Tongue (tissue), 1 donor: ENCODE measurements at regions not wholly inside any gene's neighbourhood (a gene's known extent, or its start where the extent isn't known, plus 50 kb on each side); places are given as distances from the start of the nearest gene placed in this dataset.

Experiments used
- DNase-seq: peaks from one replicate; pipeline ENCODE4 v3.0.0-alpha.2; 2015

- DNase-seq: no peak
Observed at GRCh38 chr12:107525063-107525718, 160.4 kb upstream of the PWP1 start.

GRCh38 chr12:107525719-107526554, 159.7 kb upstream of the PWP1 start:
- no peak for DNase-seq

- no peak for DNase-seq
Observed at GRCh38 chr12:107526555-107527180, 158.9 kb upstream of the PWP1 start.

- DNase-seq: no peak
Observed at GRCh38 chr12:107528731-107529365, 156.8 kb upstream of the PWP1 start.

- DNase-seq: no peak
Observed at GRCh38 chr12:107529991-107530390, 155.6 kb upstream of the PWP1 start.

- peak; percentile 90 for DNase-seq
Observed at GRCh38 chr12:107530701-107531100, 154.9 kb upstream of the PWP1 start.

GRCh38 chr12:107533218-107533617, 152.4 kb upstream of the PWP1 start:
- no peak for DNase-seq

- peak; percentile 63 for DNase-seq
Observed at GRCh38 chr12:107536613-107537012, 149.0 kb upstream of the PWP1 start.

- no peak for DNase-seq
Observed at GRCh38 chr12:107537464-107538119, 148.0 kb upstream of the PWP1 start.

GRCh38 chr12:107539196-107539939, 146.2 kb upstream of the PWP1 start:
- no peak for DNase-seq

GRCh38 chr12:107541001-107541705, 144.4 kb upstream of the PWP1 start:
- no peak for DNase-seq

GRCh38 chr12:107543416-107543815, 142.2 kb upstream of the PWP1 start:
- no peak for DNase-seq

GRCh38 chr12:107543841-107544240, 141.8 kb upstream of the PWP1 start:
- no peak for DNase-seq

GRCh38 chr12:107544937-107545336, 140.7 kb upstream of the PWP1 start:
- peak; percentile 74 for DNase-seq

GRCh38 chr12:107545737-107546353, 139.8 kb upstream of the PWP1 start:
- peak; percentile 92 for DNase-seq

GRCh38 chr12:107547389-107547788, 138.2 kb upstream of the PWP1 start:
- DNase-seq: no peak

GRCh38 chr12:107549651-107550480, 135.7 kb upstream of the PWP1 start:
- no peak for DNase-seq

GRCh38 chr12:107551434-107551833, 134.2 kb upstream of the PWP1 start:
- DNase-seq: no peak

- DNase-seq: no peak
Observed at GRCh38 chr12:107552263-107552662, 133.3 kb upstream of the PWP1 start.
